ENCODE measurements at regions not wholly inside any gene's neighbourhood (a gene's known extent, or its start where the extent isn't known, plus 50 kb on each side); places are given as distances from the start of the nearest gene placed in this dataset.

DNA sequence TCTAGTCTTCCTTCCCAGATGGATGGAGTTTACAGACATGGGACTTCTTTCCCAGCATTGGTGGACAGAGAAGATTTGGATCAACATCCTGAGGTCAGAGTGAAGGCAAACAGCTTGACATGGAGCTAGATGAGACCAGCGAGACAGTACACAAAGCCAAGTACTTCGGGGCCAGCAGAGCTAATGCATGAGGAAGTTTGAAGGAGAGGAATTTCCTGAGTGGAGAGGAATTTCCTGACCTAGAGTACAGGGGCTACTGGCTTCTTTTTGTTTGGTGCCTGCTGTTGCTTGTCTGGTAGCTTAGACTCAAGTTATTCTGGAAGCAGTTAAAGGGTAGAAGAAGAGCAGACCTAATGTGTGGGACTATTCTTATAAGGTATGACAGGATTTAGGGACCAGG lies 69.1 kb upstream of the EOLA2 start:
- H3K27ac Mint-ChIP-seq = no peak overlapping the region
- no peak overlapping the region for H2AFZ ChIP-seq (ENCODE audit: low read length)
- H2BK12ac ChIP-seq (ENCODE audit: insufficient read length, low read depth, low read length) = no peak overlapping the region
- no peak overlapping the region for H4K8ac ChIP-seq (replicated peaks; ENCODE audit: insufficient read length, low read depth, low read length)
- H3T11ph ChIP-seq (ENCODE audit: low read length) = no peak overlapping the region
- no peak for DNase-seq
- H3K23ac ChIP-seq (ENCODE audit: insufficient read length, low read depth, low read length) = no peak overlapping the region
- no peaks in the 10 kb centered on the region; a peak in 2 of 7 replicates for H3K36me3 Mint-ChIP-seq (ENCODE audit: insufficient read depth in 1 of 3, low read depth in 3 of 3)
- no peaks in the 10 kb centered on the region for H3K4me1 ChIP-seq (ENCODE audit: insufficient read depth, low read length)
- H2AK5ac ChIP-seq (ENCODE audit: insufficient read length, low read length) = no peak overlapping the region
- H3K18ac ChIP-seq (ENCODE audit: insufficient read length, low read depth, low read length) = no peak overlapping the region
- no peak overlapping the region for H2BK120ac ChIP-seq (ENCODE audit: low read depth, low read length, poor library complexity, severe bottlenecking)
- H3K4me3 Mint-ChIP-seq = no peak overlapping the region
- WGBS (ENCODE audit: extremely low coverage, insufficient read length, low lambda C conversion rate) = no CpG with 5 or more reads among the region's 2 CpGs
- no peak overlapping the region for H3K9ac ChIP-seq (ENCODE audit: extremely low read depth, insufficient read length, low read length)
- peaks cover 31% of the 10 kb centered on the region for H3K9me3 ChIP-seq (ENCODE audit: control insufficient read depth, low read depth, low read length)
- H3K79me2 ChIP-seq (ENCODE audit: insufficient read depth, low read length) = no peaks in the 10 kb centered on the region
- H3K27me3 Mint-ChIP-seq (ENCODE audit: low read depth) = no peaks in the 10 kb centered on the region
- no peak overlapping the region for H3K4ac ChIP-seq (ENCODE audit: low read depth, low read length)
- H4K91ac ChIP-seq (ENCODE audit: insufficient read length, low read depth, low read length) = no peak overlapping the region
- H3K23me2 ChIP-seq (ENCODE audit: insufficient read length, low read depth, low read length, poor library complexity, severe bottlenecking) = no peaks in the 10 kb centered on the region
- H3K4me1 Mint-ChIP-seq = no peaks in the 10 kb centered on the region
- H3K9me3 Mint-ChIP-seq = peaks cover 44 to 54% of the 10 kb centered on the region in 2 experiments
- no peaks in the 10 kb centered on the region for H4K20me1 ChIP-seq (ENCODE audit: control insufficient read depth, insufficient read depth, insufficient read length)
- no peak overlapping the region for H3K27ac ChIP-seq (ENCODE audit: insufficient read length, low read depth, low read length)
- no peak overlapping the region for H2BK20ac ChIP-seq (ENCODE audit: low read depth, low read length, poor library complexity, severe bottlenecking)
- H3K79me1 ChIP-seq (ENCODE audit: insufficient read depth, low read depth, low read length, poor library complexity, severe bottlenecking) = no peaks in the 10 kb centered on the region
- TF ChIP-seq, protein P1, sequence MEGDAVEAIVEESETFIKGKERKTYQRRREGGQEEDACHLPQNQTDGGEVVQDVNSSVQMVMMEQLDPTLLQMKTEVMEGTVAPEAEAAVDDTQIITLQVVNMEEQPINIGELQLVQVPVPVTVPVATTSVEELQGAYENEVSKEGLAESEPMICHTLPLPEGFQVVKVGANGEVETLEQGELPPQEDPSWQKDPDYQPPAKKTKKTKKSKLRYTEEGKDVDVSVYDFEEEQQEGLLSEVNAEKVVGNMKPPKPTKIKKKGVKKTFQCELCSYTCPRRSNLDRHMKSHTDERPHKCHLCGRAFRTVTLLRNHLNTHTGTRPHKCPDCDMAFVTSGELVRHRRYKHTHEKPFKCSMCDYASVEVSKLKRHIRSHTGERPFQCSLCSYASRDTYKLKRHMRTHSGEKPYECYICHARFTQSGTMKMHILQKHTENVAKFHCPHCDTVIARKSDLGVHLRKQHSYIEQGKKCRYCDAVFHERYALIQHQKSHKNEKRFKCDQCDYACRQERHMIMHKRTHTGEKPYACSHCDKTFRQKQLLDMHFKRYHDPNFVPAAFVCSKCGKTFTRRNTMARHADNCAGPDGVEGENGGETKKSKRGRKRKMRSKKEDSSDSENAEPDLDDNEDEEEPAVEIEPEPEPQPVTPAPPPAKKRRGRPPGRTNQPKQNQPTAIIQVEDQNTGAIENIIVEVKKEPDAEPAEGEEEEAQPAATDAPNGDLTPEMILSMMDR (conservative IDR thresholded peaks at IDR 0.05) = no peak
- no peaks in the 10 kb centered on the region for H3K27me3 ChIP-seq (ENCODE audit: insufficient read depth, low read length)
- no peak overlapping the region for H2BK5ac ChIP-seq (ENCODE audit: insufficient read length, low read length)
- H3K4me2 ChIP-seq (ENCODE audit: insufficient read depth, insufficient read length, low read length) = no peak overlapping the region
- no peak overlapping the region for H2BK15ac ChIP-seq (ENCODE audit: low read depth, low read length)
- no peak overlapping the region for H3K56ac ChIP-seq (ENCODE audit: insufficient read length, low read depth, low read length)
- no peak overlapping the region for H3K14ac ChIP-seq (ENCODE audit: insufficient read depth, low read length)
- H4K5ac ChIP-seq (ENCODE audit: insufficient read length, low read depth, low read length) = no peak overlapping the region
